DOHH2 (cell line): ENCODE measurements at regions not wholly inside any gene's neighbourhood (a gene's known extent, or its start where the extent isn't known, plus 50 kb on each side); places are given as distances from the start of the nearest gene placed in this dataset.

Experiments used
- H3F3A ChIP-seq: fragments of 200-600 bp; sonication (generic), shearing (Covaris generic); 2 replicates; pipeline ENCODE4 v1.6.0; 2016; ENCODE audit warnings: antibody characterized with exemption, mild to moderate bottlenecking; ENCODE audit not compliant: control insufficient read depth, insufficient read depth
- H3K27ac ChIP-seq: fragments of 200-600 bp; sonication (generic); 2 replicates; pipeline ENCODE4 v1.5.1; 2014; ENCODE audit warnings: low read depth, mild to moderate bottlenecking, low read length, moderate library complexity
- H3K27me3 ChIP-seq: fragments of 200-600 bp; sonication (generic); 2 replicates; pipeline ENCODE4 v1.6.1; 2014; ENCODE audit warnings: mild to moderate bottlenecking, low read length, mixed read lengths; ENCODE audit not compliant: control insufficient read depth
- H3K36me3 ChIP-seq: fragments of 200-600 bp; sonication (generic); 2 replicates; pipeline ENCODE4 v1.6.1; 2014; ENCODE audit warnings: mild to moderate bottlenecking, low read length, moderate library complexity, mixed read lengths; ENCODE audit not compliant: control insufficient read depth
- H3K4me1 ChIP-seq: fragments of 200-600 bp; sonication (generic); 2 replicates; pipeline ENCODE4 v1.6.1; 2014; ENCODE audit warnings: mild to moderate bottlenecking, low read length, mixed read lengths; ENCODE audit not compliant: control insufficient read depth
- H3K4me2 ChIP-seq: fragments of 200-600 bp; sonication (generic); 2 replicates; pipeline ENCODE4 v1.6.0; 2014; ENCODE audit warnings: mild to moderate bottlenecking, low read length, moderate library complexity
- H3K4me3 ChIP-seq: fragments of 200-600 bp; sonication (generic); 2 replicates; pipeline ENCODE4 v1.5.1; 2014; ENCODE audit warnings: mild to moderate bottlenecking, low read length, mixed read lengths
- H3K79me2 ChIP-seq: fragments of 200-600 bp; sonication (generic); 2 replicates; pipeline ENCODE4 v1.6.1; 2014; ENCODE audit warnings: mild to moderate bottlenecking, low read length, mixed read lengths; ENCODE audit not compliant: control insufficient read depth
- H3K9me2 ChIP-seq: fragments of 200-600 bp; sonication (generic); replicated peaks from 2 replicates; pipeline ENCODE4 v1.6.1; 2014; ENCODE audit warnings: mild to moderate bottlenecking, low read length, mixed read lengths; ENCODE audit not compliant: control insufficient read depth
- H3K9me3 ChIP-seq: fragments of 200-600 bp; sonication (generic); 2 replicates; pipeline ENCODE4 v1.6.1; 2014; ENCODE audit warnings: antibody characterized with exemption, low read length, mixed read lengths; ENCODE audit not compliant: control insufficient read depth, insufficient read depth
- H4K20me1 ChIP-seq: fragments of 200-600 bp; sonication (generic); 2 replicates; pipeline ENCODE4 v1.6.0; 2014; ENCODE audit warnings: low read depth, mild to moderate bottlenecking, antibody characterized with exemption, low read length, moderate library complexity; ENCODE audit not compliant: control insufficient read depth, insufficient read depth
- CTCF ChIP-seq: fragments of 200-600 bp; sonication (generic); IDR thresholded peaks from one replicate; pipeline ENCODE4 v1.5.1; 2014; ENCODE audit warnings: antibody characterized with exemption, mild to moderate bottlenecking, low read depth, low read length; ENCODE audit not compliant: poor library complexity, severe bottlenecking
- EZH2phosphoT487 ChIP-seq: fragments of 200-600 bp; sonication (generic); IDR thresholded peaks from 2 replicates; pipeline ENCODE4 v1.6.1; 2017; ENCODE audit warnings: borderline replicate concordance, mild to moderate bottlenecking, antibody characterized with exemption, low read length, moderate library complexity, mixed read lengths

GRCh38 chr6:143601504-143601903 is 76.3 kb upstream of the PHACTR2 start:
- H3F3A ChIP-seq: no peaks in the 10 kb centered on the region
- H3K9me3 ChIP-seq: no peaks in the 10 kb centered on the region
- TF ChIP-seq EZH2phosphoT487 (no peak), CTCF (no peak)
- H3K27ac ChIP-seq: no peak overlapping the region
- H4K20me1 ChIP-seq: no peaks in the 10 kb centered on the region
- no peaks in the 10 kb centered on the region for H3K9me2 ChIP-seq
- no peak overlapping the region for H3K4me3 ChIP-seq
- H3K4me1 ChIP-seq: no peaks in the 10 kb centered on the region
- H3K79me2 ChIP-seq: no peaks in the 10 kb centered on the region
- H3K4me2 ChIP-seq: no peak overlapping the region
- H3K27me3 ChIP-seq: no peaks in the 10 kb centered on the region
- H3K36me3 ChIP-seq: no peaks in the 10 kb centered on the region

- Histone ChIP-seq H3K9me2 (no peaks in the 10 kb centered on the region), H3K79me2 (no peaks in the 10 kb centered on the region), H3K9me3 (no peaks in the 10 kb centered on the region), H3K4me1 (no peaks in the 10 kb centered on the region), H3F3A (no peaks in the 10 kb centered on the region), H3K4me2 (no peak overlapping the region), H3K4me3 (no peak overlapping the region), H3K27me3 (no peaks in the 10 kb centered on the region), H3K27ac (no peak overlapping the region), H3K36me3 (no peaks in the 10 kb centered on the region), H4K20me1 (no peaks in the 10 kb centered on the region)
- TF ChIP-seq EZH2phosphoT487 (no peak), CTCF (no peak)
Measured at GRCh38 chr6:143600821-143601220, 76.9 kb upstream of the PHACTR2 start.

- H3K4me1 ChIP-seq: no peaks in the 10 kb centered on the region
- H3K79me2 ChIP-seq: no peaks in the 10 kb centered on the region
- H3K9me3 ChIP-seq: no peaks in the 10 kb centered on the region
- no peak for TF ChIP-seq EZH2phosphoT487
- no peak for TF ChIP-seq CTCF
- no peaks in the 10 kb centered on the region for H3K9me2 ChIP-seq
- H3K36me3 ChIP-seq: no peaks in the 10 kb centered on the region
- no peak overlapping the region for H3K4me3 ChIP-seq
- no peaks in the 10 kb centered on the region for H3K27me3 ChIP-seq
- H3F3A ChIP-seq: no peaks in the 10 kb centered on the region
- H4K20me1 ChIP-seq: no peaks in the 10 kb centered on the region
- H3K27ac ChIP-seq: no peak overlapping the region
- H3K4me2 ChIP-seq: no peak overlapping the region
Measured at GRCh38 chr6:143598466-143599080, 79.2 kb upstream of the PHACTR2 start.
